Esophagus squamous epithelium (tissue), 4 donors: ENCODE measurements at regions not wholly inside any gene's neighbourhood (a gene's known extent, or its start where the extent isn't known, plus 50 kb on each side); places are given as distances from the start of the nearest gene placed in this dataset.

Source experiments
- CTCF ChIP-seq, 6 experiments: fragments of 450-650 bp in 4 of 6; fragments of 200-600 bp in 2 of 6; sonication (generic) in 2 of 6; IDR thresholded peaks; one replicate each; pipeline ENCODE4 v1.5.1; 2016 to 2019; ENCODE audit warnings: antibody characterized with exemption in 6 of 6, mild to moderate bottlenecking in 4 of 6, moderate library complexity in 4 of 6
- POLR2A ChIP-seq, 4 donors: fragments of 450-650 bp; IDR thresholded peaks; one replicate each; pipeline ENCODE4 v1.6.1; 2017; ENCODE audit warnings: antibody characterized with exemption in 4 of 4, mild to moderate bottlenecking in 4 of 4, moderate library complexity in 3 of 4

- TF ChIP-seq CTCF (IDR thresholded peaks at IDR 0.05) (no peak), POLR2A (IDR thresholded peaks at IDR 0.05) (no peak)
Observed at GRCh38 chrX:13212191-13212651, 107.6 kb downstream of the ATXN3L start.
